WI38 (cell line): ENCODE measurements at regions not wholly inside any gene's neighbourhood (a gene's known extent, or its start where the extent isn't known, plus 50 kb on each side); places are given as distances from the start of the nearest gene placed in this dataset.
"Not testable (repeated sequence)": the region's sequence is repeated elsewhere in the genome, so short reads cannot be mapped to it uniquely, and the experiment has no call there.

ENCODE experiments used
- H3K4me3 ChIP-seq: 2 replicates; pipeline ENCODE4 v1.5.1; 2011; ENCODE audit warnings: low read depth, mild to moderate bottlenecking, control low read depth, low read length
- CTCF ChIP-seq: IDR thresholded peaks from 2 replicates; pipeline ENCODE4 v1.5.1; 2012; ENCODE audit warnings: low read depth, mild to moderate bottlenecking, control low read depth, low read length

GRCh38 chr4:91990726-91991125 lies 313.0 kb upstream of the GRID2 start:
- no peak overlapping the region for H3K4me3 ChIP-seq
- TF ChIP-seq CTCF: no peak

GRCh38 chr4:91997045-91997444 lies 306.7 kb upstream of the GRID2 start:
- no peak for TF ChIP-seq CTCF
- no peak overlapping the region for H3K4me3 ChIP-seq

GRCh38 chr4:92012899-92013867 lies 290.6 kb upstream of the GRID2 start:
- TF ChIP-seq CTCF: no peak
- H3K4me3 ChIP-seq: no peak overlapping the region

GRCh38 chr4:92014067-92014466 lies 289.7 kb upstream of the GRID2 start:
- H3K4me3 ChIP-seq: no peak overlapping the region
- TF ChIP-seq CTCF: no peak

GRCh38 chr4:92021203-92021602 lies 282.6 kb upstream of the GRID2 start:
- TF ChIP-seq CTCF: no peak

GRCh38 chr4:92021788-92022187 lies 282.0 kb upstream of the GRID2 start:
- no peak for TF ChIP-seq CTCF
- H3K4me3 ChIP-seq: no peak overlapping the region

More at GRCh38 chr4:92021203-92021602, 282.6 kb upstream of the GRID2 start:
- H3K4me3 ChIP-seq: no peak overlapping the region

GRCh38 chr4:92028830-92029229 lies 274.9 kb upstream of the GRID2 start:
- H3K4me3 ChIP-seq: not testable (repeated sequence)

GRCh38 chr4:92031825-92032224 lies 271.9 kb upstream of the GRID2 start:
- H3K4me3 ChIP-seq: no peak overlapping the region
- TF ChIP-seq CTCF: no peak
